ENCODE measurements at regions not wholly inside any gene's neighbourhood (a gene's known extent, or its start where the extent isn't known, plus 50 kb on each side); places are given as distances from the start of the nearest gene placed in this dataset.

- TF ChIP-seq CTCF (IDR thresholded peaks at IDR 0.05) = no peak
- no peak for TF ChIP-seq EP300 (IDR thresholded peaks at IDR 0.05)
Measured at GRCh38 chr4:141415651-141416050, 195.0 kb downstream of the ZNF330 start.
